ENCODE measurements at regions not wholly inside any gene's neighbourhood (a gene's known extent, or its start where the extent isn't known, plus 50 kb on each side); places are given as distances from the start of the nearest gene placed in this dataset.

- TF ChIP-seq CTCF (conservative IDR thresholded peaks at IDR 0.05; ENCODE audit: low read depth in 2 of 2) (no peak), POLR2AphosphoS5 (IDR thresholded peaks at IDR 0.05; ENCODE audit: low read depth) (no peak), EZH2 (IDR thresholded peaks at IDR 0.05; ENCODE audit: low read depth, unreplicated experiment) (no peak), REST (IDR thresholded peaks at IDR 0.05; ENCODE audit: unreplicated experiment) (no peak)
These were observed 62.4 kb upstream of the ANTXRL start for GRCh38 chr10:46224414-46224682.

All from GM23338 (cell line).